ENCODE measurements at regions not wholly inside any gene's neighbourhood (a gene's known extent, or its start where the extent isn't known, plus 50 kb on each side); places are given as distances from the start of the nearest gene placed in this dataset.

GRCh38 chr20:19930426-19930825 lies 86.7 kb upstream of the NAA20 start:
- Histone ChIP-seq H3K27me3 (ENCODE audit: insufficient read depth, low read length) (no peaks in the 10 kb centered on the region), H3K4me3 (ENCODE audit: low read length) (no peak overlapping the region), H3K9ac (ENCODE audit: low read depth, low read length) (no peak overlapping the region), H3K4me1 (ENCODE audit: insufficient read depth, low read length) (0 out of 2 replicates have a peak, but pooled peaks cover 3% of the 10 kb centered on the region), H3K36me3 (ENCODE audit: insufficient read depth, low read length) (no peaks in the 10 kb centered on the region), H3K9me3 (ENCODE audit: insufficient read depth, low read depth, low read length) (no peaks in the 10 kb centered on the region), H3K27ac (ENCODE audit: low read depth, low read length) (no peak overlapping the region)
- 84% methylated on average over 5 of the region's 5 CpGs for WGBS

GRCh38 chr20:19932170-19932667 lies 84.9 kb upstream of the NAA20 start:
- 91% methylated on average over 9 of the region's 9 CpGs for WGBS
- Histone ChIP-seq H3K4me1 (ENCODE audit: insufficient read depth, low read length) (0 out of 2 replicates have a peak, but pooled peaks cover 3% of the 10 kb centered on the region), H3K9ac (ENCODE audit: low read depth, low read length) (no peak overlapping the region), H3K27ac (ENCODE audit: low read depth, low read length) (no peak overlapping the region), H3K36me3 (ENCODE audit: insufficient read depth, low read length) (no peaks in the 10 kb centered on the region), H3K4me3 (ENCODE audit: low read length) (no peak overlapping the region), H3K9me3 (ENCODE audit: insufficient read depth, low read depth, low read length) (no peaks in the 10 kb centered on the region), H3K27me3 (ENCODE audit: insufficient read depth, low read length) (no peaks in the 10 kb centered on the region)

GRCh38 chr20:19934792-19935491 lies 82.2 kb upstream of the NAA20 start:
- Histone ChIP-seq H3K4me3 (ENCODE audit: low read length) (no peak overlapping the region), H3K27ac (ENCODE audit: low read depth, low read length) (no peak overlapping the region), H3K27me3 (ENCODE audit: insufficient read depth, low read length) (no peaks in the 10 kb centered on the region), H3K4me1 (ENCODE audit: insufficient read depth, low read length) (no peaks in the 10 kb centered on the region), H3K36me3 (ENCODE audit: insufficient read depth, low read length) (no peaks in the 10 kb centered on the region), H3K9me3 (ENCODE audit: insufficient read depth, low read depth, low read length) (no peaks in the 10 kb centered on the region), H3K9ac (ENCODE audit: low read depth, low read length) (no peak overlapping the region)
- WGBS = 90% methylated on average over 13 of the region's 13 CpGs

- Histone ChIP-seq H3K27ac (ENCODE audit: low read depth, low read length) (no peak overlapping the region), H3K4me3 (ENCODE audit: low read length) (no peak overlapping the region), H3K4me1 (ENCODE audit: insufficient read depth, low read length) (no peaks in the 10 kb centered on the region; the same call in 1 of the 2 replicates), H3K9ac (ENCODE audit: low read depth, low read length) (no peak overlapping the region), H3K36me3 (ENCODE audit: insufficient read depth, low read length) (no peaks in the 10 kb centered on the region), H3K9me3 (ENCODE audit: insufficient read depth, low read depth, low read length) (no peaks in the 10 kb centered on the region), H3K27me3 (ENCODE audit: insufficient read depth, low read length) (no peaks in the 10 kb centered on the region)
- WGBS = 92% methylated on average over 6 of the region's 7 CpGs
Observed at GRCh38 chr20:19935842-19936241, 81.3 kb upstream of the NAA20 start.

GRCh38 chr20:19936466-19937200 lies 80.5 kb upstream of the NAA20 start:
- Histone ChIP-seq H3K36me3 (ENCODE audit: insufficient read depth, low read length) (no peaks in the 10 kb centered on the region), H3K27me3 (ENCODE audit: insufficient read depth, low read length) (no peaks in the 10 kb centered on the region), H3K27ac (ENCODE audit: low read depth, low read length) (no peak overlapping the region), H3K4me3 (ENCODE audit: low read length) (no peak overlapping the region), H3K9ac (ENCODE audit: low read depth, low read length) (no peak overlapping the region), H3K4me1 (ENCODE audit: insufficient read depth, low read length) (no peaks in the 10 kb centered on the region; the same call in 1 of the 2 replicates), H3K9me3 (ENCODE audit: insufficient read depth, low read depth, low read length) (no peaks in the 10 kb centered on the region)
- 92% methylated on average over 8 of the region's 8 CpGs for WGBS

GRCh38 chr20:19937218-19937617 lies 79.9 kb upstream of the NAA20 start:
- H3K4me3 ChIP-seq (ENCODE audit: low read length) = no peak overlapping the region
- H3K27ac ChIP-seq (ENCODE audit: low read depth, low read length) = no peak overlapping the region
- no peaks in the 10 kb centered on the region for H3K36me3 ChIP-seq (ENCODE audit: insufficient read depth, low read length)
- no peaks in the 10 kb centered on the region for H3K9me3 ChIP-seq (ENCODE audit: insufficient read depth, low read depth, low read length)
- H3K4me1 ChIP-seq (ENCODE audit: insufficient read depth, low read length) = no peaks in the 10 kb centered on the region; the same call in 1 of the 2 replicates
- H3K27me3 ChIP-seq (ENCODE audit: insufficient read depth, low read length) = no peaks in the 10 kb centered on the region
- WGBS = 78% methylated on average over 8 of the region's 11 CpGs
- H3K9ac ChIP-seq (ENCODE audit: low read depth, low read length) = no peak overlapping the region

- 92% methylated on average over 8 of the region's 8 CpGs for WGBS
- H3K27me3 ChIP-seq (ENCODE audit: insufficient read depth, low read length) = no peaks in the 10 kb centered on the region
- no peak overlapping the region for H3K4me3 ChIP-seq (ENCODE audit: low read length)
- H3K27ac ChIP-seq (ENCODE audit: low read depth, low read length) = no peak overlapping the region
- no peaks in the 10 kb centered on the region for H3K36me3 ChIP-seq (ENCODE audit: insufficient read depth, low read length)
- no peak overlapping the region for H3K9ac ChIP-seq (ENCODE audit: low read depth, low read length)
- no peaks in the 10 kb centered on the region; the same call in 1 of the 2 replicates for H3K4me1 ChIP-seq (ENCODE audit: insufficient read depth, low read length)
- no peaks in the 10 kb centered on the region for H3K9me3 ChIP-seq (ENCODE audit: insufficient read depth, low read depth, low read length)
Observed at GRCh38 chr20:19937651-19938420, 79.3 kb upstream of the NAA20 start.

- Histone ChIP-seq H3K27ac (ENCODE audit: low read depth, low read length) (no peak overlapping the region), H3K9ac (ENCODE audit: low read depth, low read length) (no peak overlapping the region), H3K27me3 (ENCODE audit: insufficient read depth, low read length) (no peaks in the 10 kb centered on the region), H3K4me1 (ENCODE audit: insufficient read depth, low read length) (no peaks in the 10 kb centered on the region; the same call in 1 of the 2 replicates), H3K4me3 (ENCODE audit: low read length) (no peak overlapping the region), H3K9me3 (ENCODE audit: insufficient read depth, low read depth, low read length) (no peaks in the 10 kb centered on the region), H3K36me3 (ENCODE audit: insufficient read depth, low read length) (no peaks in the 10 kb centered on the region)
- 93% methylated on average over 4 of the region's 4 CpGs for WGBS
Observed at GRCh38 chr20:19938421-19939090, 78.6 kb upstream of the NAA20 start.

- Histone ChIP-seq H3K4me1 (ENCODE audit: insufficient read depth, low read length) (no peaks in the 10 kb centered on the region; the same call in 1 of the 2 replicates), H3K9me3 (ENCODE audit: insufficient read depth, low read depth, low read length) (no peaks in the 10 kb centered on the region), H3K27ac (ENCODE audit: low read depth, low read length) (no peak overlapping the region), H3K27me3 (ENCODE audit: insufficient read depth, low read length) (no peaks in the 10 kb centered on the region), H3K36me3 (ENCODE audit: insufficient read depth, low read length) (no peaks in the 10 kb centered on the region), H3K4me3 (ENCODE audit: low read length) (no peak overlapping the region), H3K9ac (ENCODE audit: low read depth, low read length) (no peak overlapping the region)
- 91% methylated on average over 4 of the region's 4 CpGs for WGBS
Observed at GRCh38 chr20:19940988-19941460, 76.1 kb upstream of the NAA20 start.

- H3K27ac ChIP-seq (ENCODE audit: low read depth, low read length) = no peak overlapping the region
- H3K9ac ChIP-seq (ENCODE audit: low read depth, low read length) = no peak overlapping the region
- no peaks in the 10 kb centered on the region for H3K9me3 ChIP-seq (ENCODE audit: insufficient read depth, low read depth, low read length)
- H3K27me3 ChIP-seq (ENCODE audit: insufficient read depth, low read length) = no peaks in the 10 kb centered on the region
- H3K4me1 ChIP-seq (ENCODE audit: insufficient read depth, low read length) = no peaks in the 10 kb centered on the region; the same call in 1 of the 2 replicates
- no peak overlapping the region for H3K4me3 ChIP-seq (ENCODE audit: low read length)
- WGBS = 100% methylated on average over 1 of the region's 1 CpG
- no peaks in the 10 kb centered on the region for H3K36me3 ChIP-seq (ENCODE audit: insufficient read depth, low read length)
Observed at GRCh38 chr20:19942611-19943010, 74.6 kb upstream of the NAA20 start.

All from HUES64 (cell line).